Neuronal stem cell (in vitro differentiated cells): ENCODE measurements at regions not wholly inside any gene's neighbourhood (a gene's known extent, or its start where the extent isn't known, plus 50 kb on each side); places are given as distances from the start of the nearest gene placed in this dataset.

Source experiments
- DNase-seq: peaks from one replicate; pipeline ENCODE4 v3.0.0-alpha.2; 2013; ENCODE audit warnings: low spot score
- H2AFZ ChIP-seq: one replicate; pipeline ENCODE4 v1.6.1; 2013; ENCODE audit warnings: mild to moderate bottlenecking, low read length, inconsistent platforms
- H2AK5ac ChIP-seq: 2 replicates; pipeline ENCODE4 v1.6.1; 2013; ENCODE audit warnings: low read depth, mild to moderate bottlenecking, inconsistent platforms, low read length, moderate library complexity, mixed read lengths
- H2BK120ac ChIP-seq: 2 replicates; pipeline ENCODE4 v1.6.1; 2013; ENCODE audit warnings: low read depth, mild to moderate bottlenecking, inconsistent platforms, low read length, moderate library complexity, mixed read lengths
- H2BK12ac ChIP-seq: one replicate; pipeline ENCODE4 v1.6.1; 2013; ENCODE audit warnings: low read length, inconsistent platforms
- H2BK15ac ChIP-seq: 2 replicates; pipeline ENCODE4 v1.6.1; 2013; ENCODE audit warnings: mild to moderate bottlenecking, low read length, inconsistent platforms, mixed read lengths
- H2BK5ac ChIP-seq: one replicate; pipeline ENCODE4 v1.6.1; 2013; ENCODE audit warnings: inconsistent platforms, mild to moderate bottlenecking, low read length, moderate library complexity
- H3K14ac ChIP-seq: one replicate; pipeline ENCODE4 v1.6.1; 2013; ENCODE audit warnings: low read length, inconsistent platforms
- H3K18ac ChIP-seq: 2 replicates; pipeline ENCODE4 v1.6.1; 2013; ENCODE audit warnings: low read length, inconsistent platforms
- H3K23ac ChIP-seq: 2 replicates; pipeline ENCODE4 v1.6.1; 2013; ENCODE audit warnings: low read depth, mild to moderate bottlenecking, mixed read lengths, low read length, inconsistent platforms; ENCODE audit not compliant: poor library complexity
- H3K27ac ChIP-seq: replicated peaks from 3 replicates; pipeline ENCODE4 v1.5.1; 2013; ENCODE audit warnings: low read length, inconsistent platforms
- H3K27me3 ChIP-seq, 3 experiments: 2 replicates each; pipeline ENCODE4 v1.6.1; 2013; ENCODE audit warnings: low read length in 3 of 3, mild to moderate bottlenecking in 2 of 3, inconsistent platforms in 1 of 3, low read depth in 1 of 3, mixed read lengths in 1 of 3, moderate library complexity in 1 of 3; ENCODE audit not compliant: control insufficient read depth in 3 of 3, insufficient read depth in 3 of 3
- H3K36me3 ChIP-seq, 2 donors: replicated peaks in 1 of 2; 2 replicates each; pipeline ENCODE4 v1.6.1; 2013; ENCODE audit warnings: low read length in 2 of 2; ENCODE audit not compliant: control insufficient read depth in 2 of 2, insufficient read depth in 2 of 2
- H3K4ac ChIP-seq: 2 replicates; pipeline ENCODE4 v1.6.1; 2013; ENCODE audit warnings: inconsistent platforms, mild to moderate bottlenecking, low read length, moderate library complexity
- H3K4me1 ChIP-seq, 2 donors: 1 replicate in 1 of 2; 2 replicates in 1 of 2; pipeline ENCODE4 v1.6.1; 2013; ENCODE audit warnings: low read length in 2 of 2, low read depth in 1 of 2; ENCODE audit not compliant: control insufficient read depth in 2 of 2, insufficient read depth in 1 of 2
- H3K4me2 ChIP-seq: one replicate; pipeline ENCODE4 v1.6.1; 2013; ENCODE audit warnings: mild to moderate bottlenecking, low read length, inconsistent platforms; ENCODE audit not compliant: insufficient read depth, poor library complexity, severe bottlenecking
- H3K4me3 ChIP-seq, 2 donors: 2 replicates each; pipeline ENCODE4 v1.5.1; 2013; ENCODE audit warnings: low read length in 2 of 2, mild to moderate bottlenecking in 2 of 2, inconsistent platforms in 1 of 2, moderate library complexity in 1 of 2
- H3K79me1 ChIP-seq: one replicate; pipeline ENCODE4 v1.6.1; 2013; ENCODE audit warnings: low read depth, mild to moderate bottlenecking, inconsistent platforms, low read length, moderate library complexity
- H3K9ac ChIP-seq: one replicate; pipeline ENCODE4 v1.6.1; 2013; ENCODE audit warnings: mild to moderate bottlenecking, low read depth, low read length, inconsistent platforms; ENCODE audit not compliant: poor library complexity
- H3K9me3 ChIP-seq, 2 donors: replicated peaks in 1 of 2; 2 replicates each; pipeline versions ENCODE3 to v1.6.1; 2013; ENCODE audit warnings: low read length in 2 of 2, mild to moderate bottlenecking in 2 of 2, inconsistent platforms in 1 of 2, low read depth in 1 of 2, mixed read lengths in 1 of 2, moderate library complexity in 1 of 2; ENCODE audit not compliant: control insufficient read depth in 2 of 2, insufficient read depth in 1 of 2
- H4K8ac ChIP-seq: one replicate; pipeline ENCODE4 v1.6.1; 2013; ENCODE audit warnings: low read depth, mild to moderate bottlenecking, inconsistent platforms, low read length, moderate library complexity
- H4K91ac ChIP-seq: one replicate; pipeline ENCODE4 v1.6.1; 2013; ENCODE audit warnings: low read length, low read depth, mild to moderate bottlenecking, inconsistent platforms; ENCODE audit not compliant: poor library complexity
- WGBS, 2 donors: extraction: QIAGEN DNeasy Blood & Tissue Kit; methylation state at CpG; one replicate each; pipeline ENCODE4 v1.1.7; 2013; ENCODE audit warnings: missing lambda C conversion rate in 2 of 2, mixed read lengths in 1 of 2; ENCODE audit not compliant: insufficient read length in 2 of 2, insufficient replicate concordance in 1 of 2; ENCODE audit errors: extremely low coverage in 2 of 2; 5-methylcytosine and 5-hydroxymethylcytosine counted together

DNA sequence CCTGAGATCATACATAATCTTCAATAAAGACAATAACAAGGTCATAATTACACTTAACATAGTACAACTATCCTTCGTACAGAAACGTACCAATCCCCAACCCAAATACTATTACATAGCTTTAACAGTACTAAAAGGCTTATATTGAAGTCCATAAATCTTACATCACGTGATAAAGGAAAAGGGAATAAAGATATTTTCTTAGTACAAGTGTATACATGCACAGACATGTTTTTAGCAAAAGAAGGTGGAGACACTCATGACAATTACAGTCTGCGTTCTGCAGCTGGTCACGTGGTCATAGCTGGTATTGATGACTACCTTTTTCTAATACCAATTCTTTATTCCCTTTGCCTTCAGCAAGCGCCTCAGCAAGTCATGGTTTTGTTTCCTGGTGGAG, 464.5 kb upstream of the SLITRK5 start:
- Histone ChIP-seq H3K4me2 (no peak overlapping the region), H3K27me3 (no peaks in the 10 kb centered on the region), H3K4ac (no peak overlapping the region), H4K8ac (no peak overlapping the region), H3K4me1 (no peaks in the 10 kb centered on the region), H3K4me3 (no peak overlapping the region), H3K9me3 (no peaks in the 10 kb centered on the region), H3K36me3 (no peaks in the 10 kb centered on the region), H3K18ac (no peak overlapping the region), H3K14ac (no peak overlapping the region), H2AK5ac (no peak overlapping the region), H2BK120ac (no peak overlapping the region), H2AFZ (no peak overlapping the region), H3K9ac (no peak overlapping the region), H2BK15ac (no peak overlapping the region), H4K91ac (no peak overlapping the region), H2BK12ac (no peak overlapping the region), H3K23ac (no peak overlapping the region), H3K79me1 (peaks cover 2% of the 10 kb centered on the region), H2BK5ac (no peak overlapping the region), H3K27ac (no peak overlapping the region)
- no CpG with 5 or more reads among the region's 6 CpGs for WGBS, 2 donors
- DNase-seq = no peak

DNA sequence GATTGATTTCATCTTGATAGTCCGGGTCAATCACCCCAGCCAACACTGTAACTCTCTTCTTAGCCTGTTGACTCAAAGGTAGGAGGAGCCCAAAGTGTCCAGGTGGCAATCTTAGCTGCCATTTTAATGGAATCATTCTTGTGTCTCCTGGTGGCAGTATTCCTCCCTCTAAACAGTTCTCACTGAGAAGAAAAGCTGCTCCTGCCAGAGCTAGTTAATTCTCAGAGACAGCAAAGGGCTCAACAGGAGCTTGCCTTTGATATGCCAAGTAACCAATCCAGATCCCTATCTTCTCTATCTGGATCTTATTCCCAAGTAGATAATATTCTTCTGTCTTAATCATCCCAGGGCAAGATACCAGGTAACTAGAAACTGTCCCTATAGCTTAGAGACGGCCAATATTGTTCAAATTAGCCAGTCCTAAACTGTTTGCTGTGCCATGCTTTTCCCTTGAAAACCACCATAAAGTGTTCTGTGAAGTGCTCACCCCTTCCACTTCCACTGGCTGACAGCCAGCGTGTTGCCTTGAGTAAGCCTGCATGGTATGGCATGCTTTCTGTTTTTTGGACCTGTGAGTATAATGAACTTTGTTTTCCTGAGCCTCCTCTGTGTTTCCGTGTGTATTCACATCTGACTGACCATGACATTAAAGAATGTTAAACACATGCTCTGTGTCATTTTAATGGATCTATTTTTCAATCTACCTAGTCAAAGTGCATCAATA, 463.7 kb upstream of the SLITRK5 start:
- H3K4me3 ChIP-seq = no peak overlapping the region
- no peak overlapping the region for H3K27ac ChIP-seq
- no peak overlapping the region for H3K14ac ChIP-seq
- H4K8ac ChIP-seq = no peak overlapping the region
- no peak overlapping the region for H4K91ac ChIP-seq
- peak overlapping the region; percentile 32 for H2AFZ ChIP-seq
- H2BK15ac ChIP-seq = no peak overlapping the region
- no peak overlapping the region for H3K4ac ChIP-seq
- H3K9ac ChIP-seq = no peak overlapping the region
- no peak overlapping the region for H3K18ac ChIP-seq
- no peak overlapping the region for H2AK5ac ChIP-seq
- H3K4me2 ChIP-seq = no peak overlapping the region
- no peaks in the 10 kb centered on the region for H3K9me3 ChIP-seq
- no peaks in the 10 kb centered on the region for H3K4me1 ChIP-seq
- peaks cover 2% of the 10 kb centered on the region for H3K79me1 ChIP-seq
- H3K27me3 ChIP-seq = no peaks in the 10 kb centered on the region
- H3K23ac ChIP-seq = no peak overlapping the region
- WGBS, 2 donors = no CpG with 5 or more reads among the region's 4 CpGs
- no peak for DNase-seq
- no peak overlapping the region for H2BK12ac ChIP-seq
- H3K36me3 ChIP-seq = no peaks in the 10 kb centered on the region
- no peak overlapping the region for H2BK120ac ChIP-seq
- H2BK5ac ChIP-seq = no peak overlapping the region

DNA sequence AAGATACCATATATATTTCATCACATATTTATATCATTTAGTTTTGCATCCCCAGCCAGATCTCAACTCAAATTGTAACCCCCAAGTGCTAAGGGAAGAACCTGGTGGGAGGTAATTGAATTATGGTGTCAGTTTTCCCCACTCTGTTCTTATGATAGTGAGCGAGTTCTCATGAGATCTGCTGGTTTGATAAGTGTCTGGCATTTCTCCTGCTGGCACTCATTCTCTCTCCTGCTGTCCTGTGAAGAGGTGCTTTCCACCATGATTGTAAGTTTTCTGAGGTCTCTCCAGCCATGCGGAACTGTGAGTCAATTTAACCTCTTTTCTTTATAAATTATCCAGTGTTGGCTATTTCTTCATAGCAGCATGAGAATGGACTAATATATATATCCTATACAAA, 462.5 kb upstream of the SLITRK5 start:
- H3K9me3 ChIP-seq = no peaks in the 10 kb centered on the region
- no peak overlapping the region for H2AK5ac ChIP-seq
- H3K9ac ChIP-seq = no peak overlapping the region
- H2BK120ac ChIP-seq = no peak overlapping the region
- H2BK12ac ChIP-seq = no peak overlapping the region
- no peaks in the 10 kb centered on the region for H3K36me3 ChIP-seq
- no peak for DNase-seq
- no peak overlapping the region for H3K4me2 ChIP-seq
- no peak overlapping the region for H3K4me3 ChIP-seq
- H3K4ac ChIP-seq = no peak overlapping the region
- no peak overlapping the region for H3K23ac ChIP-seq
- H3K79me1 ChIP-seq = peaks cover 2% of the 10 kb centered on the region
- no peak overlapping the region for H3K27ac ChIP-seq
- H4K91ac ChIP-seq = no peak overlapping the region
- H4K8ac ChIP-seq = no peak overlapping the region
- H3K4me1 ChIP-seq = no peaks in the 10 kb centered on the region
- H3K18ac ChIP-seq = no peak overlapping the region
- no CpG with 5 or more reads among the region's 2 CpGs for WGBS, 2 donors
- no peak overlapping the region for H2AFZ ChIP-seq
- no peak overlapping the region for H2BK5ac ChIP-seq
- H2BK15ac ChIP-seq = no peak overlapping the region
- no peak overlapping the region for H3K14ac ChIP-seq
- H3K27me3 ChIP-seq = no peaks in the 10 kb centered on the region

DNA sequence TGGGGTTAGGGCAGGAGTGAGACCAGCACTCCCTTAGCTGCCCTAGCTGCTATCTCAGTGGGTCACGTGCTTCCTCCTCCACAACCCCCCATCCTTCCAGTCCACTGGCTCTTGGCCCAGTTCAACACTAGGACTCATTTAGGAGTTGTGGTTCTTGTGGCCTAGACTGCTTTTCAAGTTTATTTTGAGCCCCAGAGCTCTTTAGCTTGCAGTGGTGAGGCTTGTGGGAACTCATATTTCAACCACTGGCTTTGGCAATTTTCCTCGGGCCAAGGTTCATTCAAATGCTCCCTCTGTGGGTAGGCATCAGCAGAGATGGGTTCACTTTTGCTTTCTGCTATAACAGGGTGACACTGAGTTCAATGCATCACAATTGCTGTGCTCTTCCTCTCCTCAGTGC, 436.2 kb upstream of the SLITRK5 start:
- DNase-seq = no peak

More for the DNA sequence above, 436.2 kb upstream of the SLITRK5 start:
- H3K4me1 ChIP-seq = no peaks in the 10 kb centered on the region
- no peaks in the 10 kb centered on the region for H3K79me1 ChIP-seq
- no peak overlapping the region for H3K4me3 ChIP-seq
- no peak overlapping the region for H3K27ac ChIP-seq
- peak overlapping the region; percentile 21 for H3K18ac ChIP-seq
- no peak overlapping the region for H2AK5ac ChIP-seq
- no peak overlapping the region for H2BK5ac ChIP-seq
- no peak overlapping the region for H3K23ac ChIP-seq
- H3K36me3 ChIP-seq = no peaks in the 10 kb centered on the region
- H2BK15ac ChIP-seq = no peak overlapping the region
- no peak overlapping the region for H3K14ac ChIP-seq
- H3K4me2 ChIP-seq = no peak overlapping the region
- H3K9me3 ChIP-seq = no peaks in the 10 kb centered on the region
- no peaks in the 10 kb centered on the region for H3K27me3 ChIP-seq
- H3K4ac ChIP-seq = no peak overlapping the region
- H4K91ac ChIP-seq = no peak overlapping the region
- H3K9ac ChIP-seq = no peak overlapping the region
- H4K8ac ChIP-seq = no peak overlapping the region
- H2BK12ac ChIP-seq = no peak overlapping the region
- no peak overlapping the region for H2AFZ ChIP-seq
- no CpG with 5 or more reads among the region's 2 CpGs for WGBS, 2 donors
- no peak overlapping the region for H2BK120ac ChIP-seq
